ENCODE measurements at regions not wholly inside any gene's neighbourhood (a gene's known extent, or its start where the extent isn't known, plus 50 kb on each side); places are given as distances from the start of the nearest gene placed in this dataset.

DNA sequence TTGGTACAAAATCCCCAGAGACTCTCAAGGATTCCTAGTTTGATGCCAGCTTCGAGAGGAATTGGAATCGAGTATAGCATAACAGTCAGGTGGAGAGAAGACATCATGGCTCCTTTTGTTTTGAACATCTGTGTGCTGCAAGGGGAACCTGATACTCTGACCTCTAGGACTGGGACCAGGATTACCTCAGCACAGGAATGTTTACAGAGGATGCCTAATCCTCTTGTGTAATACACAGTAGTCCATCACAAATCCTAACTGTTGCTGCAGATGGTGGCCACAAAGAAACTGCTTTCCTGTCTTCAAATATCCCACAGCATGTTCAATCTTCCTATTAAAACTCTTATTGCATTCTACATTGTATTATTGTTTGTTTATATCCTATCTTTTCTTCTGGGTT, 111.8 kb upstream of the PRMT6 start:
- in situ Hi-C loops (cut with HindIII; ENCODE audit: low pct_ligation_motif_present, low pct_unique_long_range_greater_than_20kb, low sequenced_read_pairs), result no loop called here
- no peak for DNase-seq

DNA sequence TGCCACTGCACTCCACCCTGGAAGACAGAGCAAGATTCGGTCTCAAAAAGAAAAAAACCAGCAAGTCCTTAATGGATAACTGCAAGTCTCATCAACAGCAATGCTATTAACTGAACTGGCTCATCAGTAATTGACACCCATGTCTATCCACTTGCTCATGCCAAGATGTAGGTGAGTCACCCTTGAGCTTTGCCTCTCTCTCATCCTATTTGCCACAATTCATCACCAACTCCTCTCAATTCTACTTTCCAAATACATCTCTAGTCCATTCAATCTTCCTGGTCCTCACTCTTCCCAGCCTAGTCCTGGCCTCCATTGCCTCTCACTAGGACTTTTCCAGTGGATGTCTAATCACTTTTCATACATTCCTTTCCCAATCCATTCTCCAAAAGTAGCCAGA, 103.7 kb upstream of the PRMT6 start:
- in situ Hi-C loops (cut with HindIII; ENCODE audit: low pct_ligation_motif_present, low pct_unique_long_range_greater_than_20kb, low sequenced_read_pairs), result no loop called here
- no peak for DNase-seq

DNA sequence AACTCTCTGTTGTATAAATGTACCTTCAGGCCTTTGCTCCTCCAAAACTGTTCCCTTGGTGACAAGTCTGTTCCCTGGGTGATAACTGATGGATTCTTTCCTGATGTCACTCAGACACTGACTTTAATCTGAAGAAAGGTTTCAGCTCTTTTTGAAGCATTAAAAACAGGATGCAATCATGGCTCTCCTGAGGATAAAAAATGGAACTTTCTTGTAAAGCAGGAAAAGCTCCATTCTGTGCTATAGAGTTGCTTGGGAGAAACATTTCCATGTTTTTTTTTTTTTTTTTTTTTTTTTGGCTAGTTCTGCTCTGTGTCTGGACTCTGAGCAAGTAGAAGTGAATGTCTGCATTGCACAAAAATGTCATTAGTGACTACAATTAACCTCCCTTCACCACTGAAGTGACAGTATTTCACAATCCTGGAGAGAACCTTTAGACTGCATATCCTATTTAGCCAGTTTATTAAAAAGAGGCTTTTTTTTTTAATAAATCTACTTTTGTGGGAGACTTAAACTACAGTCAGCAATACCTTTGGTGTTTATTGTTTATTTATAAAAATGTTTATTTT, 101.7 kb upstream of the PRMT6 start:
- no peak for DNase-seq
- in situ Hi-C loops (cut with HindIII; ENCODE audit: low pct_ligation_motif_present, low pct_unique_long_range_greater_than_20kb, low sequenced_read_pairs), result no loop called here

DNA sequence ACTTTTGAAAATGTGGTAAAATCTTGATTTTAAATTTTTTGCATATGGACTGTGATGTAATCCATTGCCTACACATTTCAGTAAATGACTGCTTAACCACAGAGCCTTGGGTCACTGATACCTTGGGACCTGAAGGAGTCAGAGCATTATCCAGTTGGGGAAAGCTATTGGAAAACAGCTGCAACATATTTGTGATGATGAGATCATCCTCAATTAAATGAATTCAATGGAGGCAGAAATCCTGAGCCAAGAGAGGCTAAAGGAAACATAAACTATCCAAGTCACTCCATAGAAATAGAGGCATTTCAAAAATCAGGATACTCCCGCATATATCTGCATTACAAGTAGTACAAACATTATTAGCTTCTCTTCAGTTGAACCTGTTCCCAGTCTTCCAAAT, 99.8 kb upstream of the PRMT6 start:
- in situ Hi-C loops (cut with HindIII; ENCODE audit: low pct_ligation_motif_present, low pct_unique_long_range_greater_than_20kb, low sequenced_read_pairs), result no loop called here
- no peak for DNase-seq

DNA sequence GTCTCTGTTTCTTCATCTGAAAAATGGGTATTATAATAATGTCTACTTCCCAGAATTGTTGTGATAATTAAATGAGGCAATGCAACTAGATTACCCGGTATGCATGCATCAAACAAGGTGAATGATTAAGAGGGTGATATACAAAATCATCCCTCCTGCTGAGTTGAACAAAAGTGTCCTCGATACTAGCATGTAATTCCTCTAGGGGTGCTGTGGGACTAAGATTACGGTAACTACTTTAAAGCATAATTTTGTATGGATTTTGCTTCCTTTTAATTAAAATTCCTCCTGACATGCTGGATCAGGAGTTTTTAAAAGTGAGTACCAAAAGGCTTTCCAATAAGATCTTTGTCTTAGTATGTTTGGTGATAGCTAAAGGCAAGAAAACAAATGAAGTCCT, 98.7 kb upstream of the PRMT6 start:
- no peak for DNase-seq
- in situ Hi-C loops (cut with HindIII; ENCODE audit: low pct_ligation_motif_present, low pct_unique_long_range_greater_than_20kb, low sequenced_read_pairs), result no loop called here

DNA sequence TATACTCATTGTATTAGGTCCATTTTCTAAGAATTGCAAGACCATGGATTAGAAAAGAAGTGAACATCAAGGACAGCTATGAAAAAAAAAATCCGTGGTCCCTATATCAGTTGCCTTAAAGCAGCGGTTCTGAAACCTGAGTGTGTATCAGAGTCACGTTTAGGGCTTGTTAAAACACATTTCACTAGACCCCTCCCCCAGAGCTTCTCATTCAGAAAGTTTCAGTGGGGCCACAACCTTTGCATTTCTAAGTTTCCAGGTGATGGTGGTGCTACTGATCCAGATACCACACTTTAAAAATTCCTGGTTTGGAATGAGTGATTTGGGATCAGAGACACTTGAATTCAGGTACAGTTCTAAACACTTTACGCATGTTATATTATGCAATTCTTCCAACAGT, 96.1 kb upstream of the PRMT6 start:
- DNase-seq, result no peak
- in situ Hi-C loops (cut with HindIII; ENCODE audit: low pct_ligation_motif_present, low pct_unique_long_range_greater_than_20kb, low sequenced_read_pairs), result no loop called here

DNA sequence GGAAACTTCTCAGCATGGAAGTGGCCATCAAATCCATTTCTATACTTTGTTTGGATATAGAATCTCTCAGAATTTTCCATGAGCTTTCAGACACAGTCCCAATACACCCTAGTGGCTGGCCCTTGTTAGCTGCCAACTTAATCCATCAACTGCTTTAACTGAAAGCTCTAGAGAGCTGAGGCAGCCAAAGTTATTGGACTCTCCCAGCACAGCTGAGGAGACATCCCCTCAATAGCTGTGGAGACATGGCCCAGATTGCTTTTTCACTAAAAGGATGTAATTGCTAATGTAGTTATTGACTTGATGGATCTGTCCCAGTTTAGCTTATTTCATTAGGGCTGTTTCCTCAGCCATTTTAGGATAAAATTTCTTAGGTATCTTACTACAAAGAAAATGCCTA, 94.8 kb upstream of the PRMT6 start:
- in situ Hi-C loops (cut with HindIII; ENCODE audit: low pct_ligation_motif_present, low pct_unique_long_range_greater_than_20kb, low sequenced_read_pairs), result no loop called here
- DNase-seq, result no peak

DNA sequence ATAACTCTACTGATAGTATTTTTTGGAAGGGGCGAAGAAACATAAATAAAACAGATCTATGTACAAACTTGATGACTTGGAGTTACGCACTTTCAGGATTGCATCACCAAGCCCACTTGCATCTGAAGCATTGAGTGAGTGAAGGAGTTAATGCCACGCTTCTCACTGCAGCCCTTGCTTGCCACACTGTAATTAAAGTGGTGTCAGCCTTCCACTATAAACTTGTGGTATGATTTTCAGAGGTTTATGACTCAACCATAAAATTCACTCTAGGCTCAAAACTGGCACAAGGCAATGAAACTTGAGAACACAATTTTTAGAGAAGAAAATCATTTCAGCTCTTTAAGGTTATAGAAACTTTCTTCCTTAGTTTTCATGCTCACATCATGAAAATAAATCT, 93.9 kb upstream of the PRMT6 start:
- in situ Hi-C loops (cut with HindIII; ENCODE audit: low pct_ligation_motif_present, low pct_unique_long_range_greater_than_20kb, low sequenced_read_pairs), result no loop called here
- no peak for DNase-seq

DNA sequence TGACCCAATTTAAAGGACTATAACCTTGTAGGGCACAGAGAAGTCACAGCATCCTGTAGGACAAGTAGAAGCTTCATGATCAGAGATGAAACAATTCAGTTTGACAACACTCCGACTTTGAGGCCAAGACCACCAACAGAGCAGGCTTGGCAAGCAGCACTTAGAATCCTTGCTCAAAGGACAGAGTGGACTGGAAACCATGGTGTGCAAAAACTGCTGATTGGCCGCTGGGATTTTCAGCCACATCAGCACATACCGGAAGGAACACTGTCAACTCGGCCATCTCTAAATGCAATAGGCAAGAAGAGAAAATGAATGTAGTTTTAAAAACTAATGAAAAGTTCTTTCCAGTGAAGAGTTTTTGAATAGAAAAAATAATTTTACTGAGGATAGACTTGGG, 92.0 kb upstream of the PRMT6 start:
- DNase-seq, result no peak
- in situ Hi-C loops (cut with HindIII; ENCODE audit: low pct_ligation_motif_present, low pct_unique_long_range_greater_than_20kb, low sequenced_read_pairs), result no loop called here

DNA sequence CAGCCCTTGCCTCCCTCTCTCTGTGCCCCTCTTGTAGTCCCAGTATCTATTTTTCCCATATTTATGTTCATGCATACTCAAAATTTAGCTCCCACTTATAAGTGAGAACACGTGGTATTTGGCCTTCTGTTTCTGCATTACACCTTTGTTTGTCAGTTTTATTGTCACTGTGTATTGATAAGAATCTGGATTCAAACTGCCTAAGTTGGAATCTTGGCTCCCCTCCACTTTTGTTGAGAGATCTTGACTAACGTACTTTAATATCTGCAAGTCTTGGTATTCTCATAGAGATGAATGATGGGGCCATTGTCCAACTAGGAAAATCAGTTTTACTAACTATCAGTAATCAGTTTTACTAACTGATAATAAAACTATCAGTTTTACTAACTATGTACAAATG, 87.8 kb upstream of the PRMT6 start:
- no peak for DNase-seq
- in situ Hi-C loops (cut with HindIII; ENCODE audit: low pct_ligation_motif_present, low pct_unique_long_range_greater_than_20kb, low sequenced_read_pairs), result no loop called here

DNA sequence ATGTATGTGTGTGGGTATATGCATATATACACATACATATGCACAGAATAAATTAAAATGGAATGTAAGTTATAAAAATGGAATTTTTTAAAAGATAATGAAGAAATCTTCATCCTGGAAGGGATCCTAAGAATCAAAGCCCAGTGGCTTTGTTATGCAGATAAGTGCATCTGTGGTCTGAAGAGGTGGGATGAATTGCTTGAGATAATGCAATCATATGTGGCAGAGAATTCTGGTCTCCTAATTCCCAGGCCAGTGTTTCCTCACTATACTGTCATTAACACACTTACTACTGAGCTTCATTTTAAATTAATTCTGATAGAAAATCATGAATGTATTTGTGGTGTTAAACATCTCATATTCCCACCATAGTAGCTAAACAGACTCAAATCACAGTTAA, 86.7 kb upstream of the PRMT6 start:
- no peak for DNase-seq
- in situ Hi-C loops (cut with HindIII; ENCODE audit: low pct_ligation_motif_present, low pct_unique_long_range_greater_than_20kb, low sequenced_read_pairs), result no loop called here

DNA sequence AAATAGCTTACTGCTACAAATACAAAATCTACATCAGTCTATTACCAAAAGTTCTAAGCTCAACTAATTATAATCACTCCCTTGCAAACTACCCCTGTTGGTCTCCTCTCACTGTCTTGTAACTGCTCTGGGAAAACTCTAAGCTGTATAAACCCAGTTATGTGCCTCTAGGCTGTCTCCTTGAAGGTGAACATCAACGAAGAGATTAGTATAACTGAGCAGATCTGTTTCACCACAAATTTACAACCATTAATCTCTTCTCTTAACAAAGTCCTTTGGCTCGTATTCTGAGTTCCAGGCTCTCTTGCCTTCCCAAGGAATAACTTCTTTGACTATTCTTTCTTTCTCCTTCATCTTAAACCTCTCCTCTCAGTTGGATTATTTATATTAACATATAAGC, 84.4 kb upstream of the PRMT6 start:
- in situ Hi-C loops (cut with HindIII; ENCODE audit: low pct_ligation_motif_present, low pct_unique_long_range_greater_than_20kb, low sequenced_read_pairs), result no loop called here

DNA sequence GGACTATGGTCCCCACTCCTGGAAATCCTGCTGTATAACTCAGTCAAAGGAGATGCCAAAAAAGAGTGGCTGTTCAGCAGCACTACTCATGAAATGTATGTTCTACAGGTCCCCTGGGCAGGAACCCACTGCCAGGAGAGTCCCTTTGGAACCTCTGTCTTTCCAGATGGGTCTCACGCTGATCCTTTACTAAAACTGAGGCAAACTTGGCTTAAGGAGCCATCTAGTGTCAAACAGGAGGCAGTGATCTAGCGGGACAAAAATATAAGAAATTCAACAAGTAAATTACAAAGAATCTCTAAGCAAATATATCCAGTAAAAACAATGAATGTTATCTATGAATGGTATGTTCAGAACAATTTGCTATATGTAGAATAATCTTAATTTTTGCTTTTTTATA, 80.5 kb upstream of the PRMT6 start:
- in situ Hi-C loops (cut with HindIII; ENCODE audit: low pct_ligation_motif_present, low pct_unique_long_range_greater_than_20kb, low sequenced_read_pairs), result no loop called here
- peak; percentile 14 for DNase-seq

More for the DNA sequence above, 84.4 kb upstream of the PRMT6 start:
- DNase-seq, result no peak

DNA sequence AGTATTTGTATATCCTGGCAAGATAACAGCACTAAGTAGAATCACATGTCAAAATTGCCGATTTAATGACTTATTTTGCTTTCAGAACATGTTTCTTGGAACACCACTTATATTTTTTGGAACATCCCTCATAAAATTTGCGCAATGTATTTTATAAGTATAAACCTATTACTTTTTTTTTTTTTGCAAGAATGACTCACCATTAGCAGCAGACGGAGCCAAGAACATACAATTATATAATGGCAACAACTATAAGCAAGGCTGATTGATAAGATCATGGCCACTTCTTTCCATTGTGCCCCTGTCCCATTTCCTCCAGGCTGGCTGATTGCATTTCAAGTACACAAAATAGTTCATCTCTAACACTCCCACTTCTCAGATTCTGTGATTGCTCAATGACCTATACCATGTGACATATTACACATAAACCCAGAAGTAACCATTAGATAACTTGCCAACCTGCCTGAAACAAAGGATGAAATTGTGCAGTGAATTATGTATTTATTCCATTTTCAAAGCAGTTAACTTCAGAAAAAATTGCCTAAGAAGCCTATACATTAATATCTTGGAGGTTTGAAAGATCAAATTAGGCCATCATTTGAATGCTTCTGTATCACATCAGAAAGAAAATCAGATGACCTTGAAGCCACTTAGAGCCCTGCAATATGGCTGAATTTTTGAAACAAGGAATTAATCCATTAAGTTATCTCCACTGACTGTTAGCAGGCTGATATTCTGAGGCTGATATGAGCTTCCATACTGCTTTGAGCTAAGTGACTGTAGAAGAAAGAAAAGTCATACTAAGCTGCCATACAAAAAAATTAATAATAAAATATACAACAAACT, 77.8 kb upstream of the PRMT6 start:
- DNase-seq, result no peak
- in situ Hi-C loops (cut with HindIII; ENCODE audit: low pct_ligation_motif_present, low pct_unique_long_range_greater_than_20kb, low sequenced_read_pairs), result no loop called here

DNA sequence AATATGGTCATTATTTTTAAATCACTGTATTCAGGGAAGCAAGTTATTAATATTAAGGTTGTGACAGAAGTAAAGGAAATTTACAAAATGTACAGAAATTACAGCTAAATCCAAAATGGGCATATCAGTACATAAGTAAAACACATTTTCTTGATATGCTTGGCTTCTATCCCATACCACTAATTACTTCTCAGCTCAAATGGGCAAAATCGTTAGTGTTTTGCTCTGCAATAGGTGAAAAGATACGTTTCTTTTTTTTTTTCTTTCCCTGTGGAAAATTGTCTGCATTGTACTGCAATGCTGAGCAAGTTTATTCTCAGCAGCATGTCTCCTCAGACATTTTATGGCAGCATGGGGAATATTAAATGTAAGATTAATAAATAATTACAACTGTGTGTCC, 77.1 kb upstream of the PRMT6 start:
- in situ Hi-C loops (cut with HindIII; ENCODE audit: low pct_ligation_motif_present, low pct_unique_long_range_greater_than_20kb, low sequenced_read_pairs), result no loop called here
- DNase-seq, result no peak

DNA sequence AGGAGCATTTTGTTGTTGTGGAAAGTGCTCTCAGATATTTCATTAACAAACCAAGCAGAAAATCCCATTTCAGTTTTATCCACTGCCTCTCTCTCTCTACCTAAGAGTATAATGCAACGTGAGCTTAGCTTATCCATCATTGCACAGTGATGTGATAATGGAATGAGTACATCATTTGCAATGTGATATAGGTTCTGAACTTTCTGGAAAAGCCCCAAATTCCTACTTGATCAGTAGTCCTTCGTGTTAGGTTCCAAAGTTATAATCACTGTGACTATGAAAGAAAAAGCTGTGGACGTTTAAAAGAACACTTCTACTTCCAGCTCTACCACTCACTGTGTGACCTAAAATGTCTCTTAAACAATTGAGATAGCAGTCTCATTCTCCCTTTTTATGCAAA, 76.4 kb upstream of the PRMT6 start:
- no peak for DNase-seq
- in situ Hi-C loops (cut with HindIII; ENCODE audit: low pct_ligation_motif_present, low pct_unique_long_range_greater_than_20kb, low sequenced_read_pairs), result no loop called here

DNA sequence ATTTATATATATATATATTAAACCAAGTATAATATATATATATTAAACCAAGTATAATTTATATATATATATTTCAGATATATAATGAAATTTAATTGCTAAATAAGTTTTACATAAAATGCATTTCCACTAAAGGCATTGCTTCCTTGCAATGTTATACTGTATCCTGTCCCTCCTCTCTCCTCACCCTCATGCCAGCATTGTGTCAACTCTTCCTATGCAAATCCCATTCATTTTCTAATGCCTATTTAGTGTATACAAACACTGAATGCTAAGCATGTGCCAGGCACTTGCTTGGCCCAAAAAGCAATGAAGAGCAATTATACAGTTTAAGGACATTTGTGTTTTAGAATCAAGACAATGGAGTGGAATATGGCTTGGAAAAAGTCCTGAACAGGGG, 71.7 kb upstream of the PRMT6 start:
- DNase-seq, result no peak
- in situ Hi-C loops (cut with HindIII; ENCODE audit: low pct_ligation_motif_present, low pct_unique_long_range_greater_than_20kb, low sequenced_read_pairs), result no loop called here

DNA sequence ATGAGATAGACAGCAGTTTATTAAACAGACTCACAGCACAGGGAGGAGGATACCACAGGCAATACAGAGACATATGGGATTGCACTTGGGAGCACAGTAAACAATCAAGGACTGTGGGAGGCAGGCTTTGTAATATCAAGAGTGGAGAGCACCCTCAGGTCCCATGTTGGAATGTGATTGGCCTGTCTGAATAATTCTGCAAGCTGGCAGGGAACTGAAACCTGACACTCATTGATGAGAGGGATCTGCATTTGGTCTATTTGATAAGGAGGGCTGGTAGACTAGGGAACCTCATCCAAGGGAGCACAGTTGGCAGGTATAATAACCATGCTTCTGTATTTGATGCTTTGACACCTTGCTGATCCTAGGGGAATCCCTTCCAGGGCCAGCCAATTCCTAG, 69.9 kb upstream of the PRMT6 start:
- no peak for DNase-seq
- in situ Hi-C loops (cut with HindIII; ENCODE audit: low pct_ligation_motif_present, low pct_unique_long_range_greater_than_20kb, low sequenced_read_pairs), result no loop called here

DNA sequence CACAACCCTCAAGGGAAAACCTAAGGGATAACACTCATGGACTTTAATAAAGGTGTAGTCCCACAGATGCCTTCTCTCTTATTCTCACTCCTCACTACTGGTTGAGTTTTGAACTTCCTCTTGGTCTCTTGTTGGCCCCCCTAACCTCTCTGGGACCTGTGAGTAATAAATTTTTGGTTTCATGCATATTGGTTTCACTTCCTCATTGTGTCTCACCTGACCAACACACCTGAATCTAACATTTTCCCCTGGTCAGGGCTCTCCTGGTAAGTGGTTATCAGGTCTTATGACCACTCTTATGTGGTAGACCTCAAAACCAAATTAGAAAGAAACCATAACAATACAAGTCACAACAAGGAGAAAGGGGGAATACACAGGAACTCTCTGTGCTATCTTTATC, 60.5 kb upstream of the PRMT6 start:
- no peak for DNase-seq
- in situ Hi-C loops (cut with HindIII; ENCODE audit: low pct_ligation_motif_present, low pct_unique_long_range_greater_than_20kb, low sequenced_read_pairs), result no loop called here

DNA sequence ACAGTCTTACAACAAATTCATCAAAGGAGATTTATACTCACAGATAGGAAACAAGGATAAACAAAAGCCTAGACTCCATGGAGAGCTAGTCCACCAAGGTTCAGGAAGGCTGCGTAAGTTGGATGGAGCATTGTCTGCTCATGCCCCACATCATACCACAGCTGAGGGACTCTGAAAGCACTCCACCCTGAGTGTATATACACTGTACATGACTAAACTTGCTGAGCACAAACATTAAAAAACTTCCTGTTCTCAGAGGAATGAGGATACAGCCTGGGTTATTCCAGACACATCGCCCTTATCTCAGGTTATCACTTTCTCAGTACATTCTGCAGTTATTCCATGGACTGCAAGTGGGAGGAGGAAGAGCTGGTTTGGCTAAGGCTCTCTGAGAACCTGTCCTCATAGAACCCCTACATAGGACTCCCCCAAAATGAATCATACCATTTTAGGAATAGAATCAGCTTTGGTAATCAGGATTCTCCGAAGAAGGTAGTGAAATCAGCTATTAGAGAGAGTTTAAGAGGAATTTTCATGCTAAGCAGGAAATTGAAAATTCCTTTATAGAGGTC, 58.0 kb upstream of the PRMT6 start:
- DNase-seq, result no peak
- in situ Hi-C loops (cut with HindIII; ENCODE audit: low pct_ligation_motif_present, low pct_unique_long_range_greater_than_20kb, low sequenced_read_pairs), result no loop called here

Data from ACHN (cell line).